ENCODE measurements at regions not wholly inside any gene's neighbourhood (a gene's known extent, or its start where the extent isn't known, plus 50 kb on each side); places are given as distances from the start of the nearest gene placed in this dataset.

DNA sequence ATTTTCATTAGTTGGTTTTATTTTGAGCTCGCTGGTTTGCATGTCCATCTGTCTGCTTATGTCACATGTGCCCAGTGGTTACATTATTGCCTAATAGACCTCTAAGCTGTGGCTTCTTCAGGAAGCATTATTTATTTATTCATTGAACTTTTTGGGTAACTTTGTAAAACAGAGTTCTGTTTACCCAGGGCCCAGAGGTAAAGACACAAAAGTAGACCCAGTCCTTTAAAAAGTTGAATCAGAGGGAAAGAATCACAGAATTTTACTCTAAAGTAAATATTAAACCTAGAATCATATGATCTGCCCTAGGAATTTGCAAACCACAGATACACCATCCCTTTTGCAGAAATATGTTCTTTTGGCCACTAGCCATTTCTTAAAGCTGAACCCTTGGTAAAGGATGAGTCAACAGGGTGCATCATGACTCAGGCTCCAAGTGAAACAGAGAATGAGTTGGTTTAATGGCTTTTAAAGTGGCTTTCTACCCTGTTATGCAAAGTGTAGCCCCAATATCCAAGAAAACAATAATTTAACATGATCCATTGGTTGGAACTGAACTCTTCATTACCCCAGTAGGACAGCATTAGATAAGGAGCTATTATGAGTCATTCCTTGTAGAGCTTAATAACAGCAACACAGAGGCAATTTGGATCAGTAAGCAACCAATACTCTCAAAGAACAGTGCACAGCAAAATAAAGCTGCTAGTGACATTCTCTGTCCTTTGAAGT lies 236.3 kb downstream of the KCNJ2 start:
- no peak overlapping the region for H3K4me3 ChIP-seq
- no peaks in the 10 kb centered on the region for H3K9me3 ChIP-seq
- H3K27ac ChIP-seq: no peak overlapping the region
- TF ChIP-seq, protein P1, sequence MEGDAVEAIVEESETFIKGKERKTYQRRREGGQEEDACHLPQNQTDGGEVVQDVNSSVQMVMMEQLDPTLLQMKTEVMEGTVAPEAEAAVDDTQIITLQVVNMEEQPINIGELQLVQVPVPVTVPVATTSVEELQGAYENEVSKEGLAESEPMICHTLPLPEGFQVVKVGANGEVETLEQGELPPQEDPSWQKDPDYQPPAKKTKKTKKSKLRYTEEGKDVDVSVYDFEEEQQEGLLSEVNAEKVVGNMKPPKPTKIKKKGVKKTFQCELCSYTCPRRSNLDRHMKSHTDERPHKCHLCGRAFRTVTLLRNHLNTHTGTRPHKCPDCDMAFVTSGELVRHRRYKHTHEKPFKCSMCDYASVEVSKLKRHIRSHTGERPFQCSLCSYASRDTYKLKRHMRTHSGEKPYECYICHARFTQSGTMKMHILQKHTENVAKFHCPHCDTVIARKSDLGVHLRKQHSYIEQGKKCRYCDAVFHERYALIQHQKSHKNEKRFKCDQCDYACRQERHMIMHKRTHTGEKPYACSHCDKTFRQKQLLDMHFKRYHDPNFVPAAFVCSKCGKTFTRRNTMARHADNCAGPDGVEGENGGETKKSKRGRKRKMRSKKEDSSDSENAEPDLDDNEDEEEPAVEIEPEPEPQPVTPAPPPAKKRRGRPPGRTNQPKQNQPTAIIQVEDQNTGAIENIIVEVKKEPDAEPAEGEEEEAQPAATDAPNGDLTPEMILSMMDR (IDR thresholded peaks at IDR 0.05): no peak
- TF ChIP-seq POLR2A (IDR thresholded peaks at IDR 0.05) (no peak), POLR2AphosphoS5 (IDR thresholded peaks at IDR 0.05) (no peak), EP300 (IDR thresholded peaks at IDR 0.05) (no peak)
- peaks cover 0 to 4% (median 0%) of the 10 kb centered on the region in 4 donors for H3K4me1 ChIP-seq
- intact Hi-C loops (cut with DNase I; ENCODE audit: low total_unique reads): no loop called here
- 56 to 76% (median 70%) methylated on average over 1 of the region's 1 CpG for WGBS, 5 donors
- DNase-seq: no peak
- H3K27me3 ChIP-seq: no peaks in the 10 kb centered on the region
- H3K36me3 ChIP-seq: no peaks in the 10 kb centered on the region

DNA sequence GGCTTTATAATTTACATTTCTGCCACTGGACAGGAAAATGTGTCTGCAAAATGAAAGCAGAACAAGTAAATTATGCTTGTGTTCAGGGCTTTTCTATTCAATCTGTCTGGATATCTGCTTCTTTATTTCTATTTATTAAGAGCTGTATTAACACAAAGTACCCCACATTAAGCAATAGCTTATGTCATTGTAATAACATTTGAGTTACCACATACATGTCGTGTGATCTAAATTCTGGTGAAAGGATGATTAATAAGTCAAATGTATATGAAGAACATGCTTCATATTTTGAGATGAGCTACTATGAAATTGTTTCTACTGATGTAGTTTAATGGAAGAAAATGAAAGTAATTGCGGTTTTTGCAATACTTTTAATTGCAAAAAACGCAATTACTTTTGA lies 238.2 kb downstream of the KCNJ2 start:
- no peaks in the 10 kb centered on the region for H3K9me3 ChIP-seq
- no peaks in the 10 kb centered on the region for H3K36me3 ChIP-seq
- H3K4me3 ChIP-seq: no peak overlapping the region
- TF ChIP-seq POLR2AphosphoS5 (IDR thresholded peaks at IDR 0.05) (no peak), EP300 (IDR thresholded peaks at IDR 0.05) (no peak), POLR2A (IDR thresholded peaks at IDR 0.05) (no peak)
- TF ChIP-seq, protein P1 (IDR thresholded peaks at IDR 0.05): no peak
- 54 to 93% (median 85%) methylated on average over 3 of the region's 3 CpGs for WGBS, 5 donors
- DNase-seq: no peak
- no peaks in the 10 kb centered on the region for H3K27me3 ChIP-seq
- no peak overlapping the region for H3K27ac ChIP-seq
- H3K4me1 ChIP-seq: peaks cover 0 to 4% (median 0%) of the 10 kb centered on the region in 4 donors
- intact Hi-C loops (cut with DNase I; ENCODE audit: low total_unique reads): no loop called here

DNA sequence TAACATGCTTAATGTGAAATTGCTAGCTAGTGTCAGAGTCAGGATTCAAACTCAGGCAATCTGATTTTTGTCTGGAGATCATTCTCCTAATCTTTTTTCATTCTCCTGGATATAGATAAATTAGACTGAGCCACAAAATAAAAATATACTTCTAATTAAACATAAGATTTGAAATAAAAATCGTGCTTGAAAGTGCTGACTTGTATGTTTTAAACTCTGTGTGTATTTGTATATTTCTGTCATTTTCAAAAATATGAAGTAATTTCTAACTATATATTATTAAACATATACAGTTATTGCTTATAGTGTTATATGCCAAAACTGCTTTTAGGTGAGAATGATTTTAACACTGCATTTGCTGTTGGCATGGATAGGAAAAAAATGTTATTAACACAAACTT lies 239.4 kb downstream of the KCNJ2 start:
- Histone ChIP-seq H3K27ac (no peak overlapping the region), H3K4me1 (peaks cover 0 to 4% (median 0%) of the 10 kb centered on the region in 4 donors), H3K36me3 (no peaks in the 10 kb centered on the region), H3K9me3 (no peaks in the 10 kb centered on the region), H3K27me3 (no peaks in the 10 kb centered on the region), H3K4me3 (no peak overlapping the region)
- DNase-seq: no peak
- whole genome bisulfite sequencing, 5 donors: 57 to 80% (median 71%) methylated on average over 1 of the region's 1 CpG
- intact Hi-C loops (cut with DNase I; ENCODE audit: low total_unique reads): no loop called here
- TF ChIP-seq POLR2AphosphoS5 (IDR thresholded peaks at IDR 0.05): no peak
- TF ChIP-seq, protein P1 (IDR thresholded peaks at IDR 0.05): no peak
- TF ChIP-seq EP300 (IDR thresholded peaks at IDR 0.05): no peak
- TF ChIP-seq POLR2A (IDR thresholded peaks at IDR 0.05): no peak

DNA sequence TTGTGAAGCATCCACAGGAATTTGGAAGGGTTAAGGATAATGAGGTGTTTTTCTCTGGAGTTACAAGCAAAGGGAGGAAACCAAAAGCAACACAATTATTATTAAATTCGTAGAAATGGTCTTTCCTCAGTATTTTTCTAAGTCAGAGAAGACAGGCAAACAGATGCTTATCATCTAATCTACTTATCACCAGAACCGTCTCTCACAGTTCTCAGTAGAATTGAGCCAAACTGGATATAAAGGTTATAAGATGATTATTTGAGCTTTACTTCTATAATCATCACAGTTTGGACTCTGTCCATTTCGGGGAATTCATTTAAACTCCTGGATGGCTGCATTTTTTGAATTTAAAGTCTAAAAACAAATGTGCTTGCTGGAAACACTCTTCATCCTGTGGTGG lies 245.0 kb downstream of the KCNJ2 start:
- TF ChIP-seq, protein P1 (IDR thresholded peaks at IDR 0.05): no peak
- no peak for TF ChIP-seq POLR2A (IDR thresholded peaks at IDR 0.05)
- TF ChIP-seq EP300 (IDR thresholded peaks at IDR 0.05): no peak
- no peak for TF ChIP-seq POLR2AphosphoS5 (IDR thresholded peaks at IDR 0.05)
- intact Hi-C loops (cut with DNase I; ENCODE audit: low total_unique reads): no loop called here
- 43 to 55% (median 52%) methylated on average over 3 of the region's 3 CpGs for WGBS, 5 donors
- DNase-seq: no peak
- no peak overlapping the region for H3K4me3 ChIP-seq
- no peaks in the 10 kb centered on the region for H3K36me3 ChIP-seq
- H3K27ac ChIP-seq: no peak overlapping the region
- no peaks in the 10 kb centered on the region for H3K9me3 ChIP-seq
- no peaks in the 10 kb centered on the region for H3K27me3 ChIP-seq
- H3K4me1 ChIP-seq: no peaks in the 10 kb centered on the region

Data from stomach (tissue), 8 donors.